Keratinocyte (primary cell): ENCODE measurements at regions not wholly inside any gene's neighbourhood (a gene's known extent, or its start where the extent isn't known, plus 50 kb on each side); places are given as distances from the start of the nearest gene placed in this dataset.

Experiments
- EZH2 ChIP-seq: IDR thresholded peaks from one replicate; pipeline ENCODE4 v1.6.1; 2012; ENCODE audit warnings: inconsistent platforms, mild to moderate bottlenecking, low read length, moderate library complexity
- TF ChIP-seq, protein P1 (sequence below), 3 experiments: IDR thresholded peaks in 1 of 3; conservative IDR thresholded peaks in 1 of 3; optimal IDR thresholded peaks in 1 of 3; 2 replicates in 2 of 3; 3 replicates in 1 of 3; pipeline versions ENCODE3 to v1.5.1; 2011; ENCODE audit warnings: low read length in 3 of 3, mild to moderate bottlenecking in 3 of 3, moderate library complexity in 2 of 3, control low read depth in 1 of 3, inconsistent platforms in 1 of 3; ENCODE audit not compliant: insufficient read depth in 2 of 3; ENCODE audit errors: extremely low read depth in 1 of 3

DNA sequence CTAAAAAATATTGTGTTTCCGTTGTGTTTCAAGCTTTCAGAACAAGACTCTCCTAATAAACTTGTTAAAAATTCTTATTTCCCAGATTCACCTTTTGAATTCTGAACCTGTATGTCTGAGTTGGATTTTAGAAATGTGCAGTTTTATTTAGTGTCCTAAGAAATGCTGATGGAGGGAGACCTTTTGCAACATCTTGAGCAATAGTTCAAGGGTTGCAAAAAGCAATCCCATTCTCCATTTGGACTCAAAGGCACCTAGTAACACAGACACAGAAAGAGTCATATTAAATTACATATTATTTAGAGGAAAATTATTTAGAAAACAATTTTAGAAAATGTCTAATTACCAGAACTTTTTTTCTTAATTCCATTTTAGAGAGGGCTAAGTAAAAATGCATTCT, 448.5 kb downstream of the FRK start:
- TF ChIP-seq, protein P1, sequence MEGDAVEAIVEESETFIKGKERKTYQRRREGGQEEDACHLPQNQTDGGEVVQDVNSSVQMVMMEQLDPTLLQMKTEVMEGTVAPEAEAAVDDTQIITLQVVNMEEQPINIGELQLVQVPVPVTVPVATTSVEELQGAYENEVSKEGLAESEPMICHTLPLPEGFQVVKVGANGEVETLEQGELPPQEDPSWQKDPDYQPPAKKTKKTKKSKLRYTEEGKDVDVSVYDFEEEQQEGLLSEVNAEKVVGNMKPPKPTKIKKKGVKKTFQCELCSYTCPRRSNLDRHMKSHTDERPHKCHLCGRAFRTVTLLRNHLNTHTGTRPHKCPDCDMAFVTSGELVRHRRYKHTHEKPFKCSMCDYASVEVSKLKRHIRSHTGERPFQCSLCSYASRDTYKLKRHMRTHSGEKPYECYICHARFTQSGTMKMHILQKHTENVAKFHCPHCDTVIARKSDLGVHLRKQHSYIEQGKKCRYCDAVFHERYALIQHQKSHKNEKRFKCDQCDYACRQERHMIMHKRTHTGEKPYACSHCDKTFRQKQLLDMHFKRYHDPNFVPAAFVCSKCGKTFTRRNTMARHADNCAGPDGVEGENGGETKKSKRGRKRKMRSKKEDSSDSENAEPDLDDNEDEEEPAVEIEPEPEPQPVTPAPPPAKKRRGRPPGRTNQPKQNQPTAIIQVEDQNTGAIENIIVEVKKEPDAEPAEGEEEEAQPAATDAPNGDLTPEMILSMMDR (optimal IDR thresholded peaks at IDR 0.05 in 1 of 3, IDR thresholded peaks at IDR 0.05 in 1 of 3, conservative IDR thresholded peaks at IDR 0.05 in 1 of 3; ENCODE audit: extremely low read depth in 1 of 3, insufficient read depth in 2 of 3, low read length in 3 of 3), result no peak
- no peak for TF ChIP-seq EZH2
